Neuron (in vitro differentiated cells): ENCODE measurements at regions not wholly inside any gene's neighbourhood (a gene's known extent, or its start where the extent isn't known, plus 50 kb on each side); places are given as distances from the start of the nearest gene placed in this dataset.

ENCODE experiments used
- H2AFZ ChIP-seq: one replicate; pipeline ENCODE4 v1.6.1; 2013; ENCODE audit warnings: low read depth, mild to moderate bottlenecking, inconsistent platforms, low read length, moderate library complexity
- H3K27me3 ChIP-seq: one replicate; pipeline ENCODE4 v1.6.1; 2013; ENCODE audit warnings: low read length; ENCODE audit not compliant: insufficient read depth
- H3K36me3 ChIP-seq: one replicate; pipeline ENCODE4 v1.6.1; 2013; ENCODE audit warnings: low read length; ENCODE audit not compliant: insufficient read depth
- H3K4me1 ChIP-seq: one replicate; pipeline ENCODE4 v1.6.1; 2013; ENCODE audit warnings: low read length; ENCODE audit not compliant: insufficient read depth
- H3K4me3 ChIP-seq: 2 replicates; pipeline ENCODE4 v1.5.1; 2013; ENCODE audit warnings: mild to moderate bottlenecking, low read length, moderate library complexity
- H3K9me3 ChIP-seq: one replicate; pipeline ENCODE4 v1.6.1; 2013; ENCODE audit warnings: low read length

- no peak overlapping the region for H2AFZ ChIP-seq
- no peaks in the 10 kb centered on the region for H3K27me3 ChIP-seq
- H3K9me3 ChIP-seq = no peaks in the 10 kb centered on the region
- H3K4me3 ChIP-seq = no peak overlapping the region
- no peaks in the 10 kb centered on the region for H3K36me3 ChIP-seq
- peaks cover 10% of the 10 kb centered on the region for H3K4me1 ChIP-seq
Measured at GRCh38 chr5:173781432-173781815, 106.7 kb upstream of the CPEB4 start.

DNA sequence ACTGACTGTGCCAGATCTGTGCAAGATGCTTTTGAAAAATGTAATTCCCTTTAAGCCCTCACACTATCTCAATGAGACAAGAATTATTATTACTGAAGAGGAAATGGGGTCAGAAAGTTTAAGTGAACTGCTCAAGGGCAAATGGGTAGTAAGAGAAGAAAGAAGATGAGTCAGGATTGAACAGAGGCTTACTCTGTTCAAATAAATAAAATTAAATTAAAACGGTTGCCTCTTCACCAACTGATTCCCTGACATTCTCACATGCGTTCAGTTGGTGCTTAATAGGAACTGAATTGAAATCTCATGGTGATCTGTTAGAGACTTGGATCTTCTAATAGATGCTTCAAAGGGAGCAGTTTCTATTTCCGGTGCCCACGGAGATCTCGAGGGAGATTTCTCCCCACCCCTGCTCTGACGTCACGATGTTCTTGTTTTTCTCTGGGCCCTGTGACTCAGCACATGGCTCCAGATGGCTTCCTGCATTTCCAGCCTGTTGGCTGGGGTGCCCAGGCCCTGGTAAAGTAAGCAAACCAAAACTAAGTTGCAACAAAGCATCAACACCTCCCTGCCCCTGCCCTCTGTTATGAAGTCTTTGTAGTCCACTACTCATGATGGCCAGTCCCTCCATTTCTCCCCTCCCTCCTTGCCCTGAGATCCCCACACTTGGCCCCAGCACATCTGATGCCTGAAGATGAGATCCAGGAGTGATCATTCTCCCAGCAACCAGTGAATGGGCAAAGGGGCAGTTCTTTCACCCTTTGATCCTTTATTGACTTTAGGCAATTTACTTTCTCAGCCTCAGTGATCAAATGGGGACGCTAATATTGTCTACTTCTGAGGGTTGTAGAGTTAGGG is 106.1 kb upstream of the CPEB4 start:
- Histone ChIP-seq H2AFZ (no peak overlapping the region), H3K9me3 (no peaks in the 10 kb centered on the region)

DNA sequence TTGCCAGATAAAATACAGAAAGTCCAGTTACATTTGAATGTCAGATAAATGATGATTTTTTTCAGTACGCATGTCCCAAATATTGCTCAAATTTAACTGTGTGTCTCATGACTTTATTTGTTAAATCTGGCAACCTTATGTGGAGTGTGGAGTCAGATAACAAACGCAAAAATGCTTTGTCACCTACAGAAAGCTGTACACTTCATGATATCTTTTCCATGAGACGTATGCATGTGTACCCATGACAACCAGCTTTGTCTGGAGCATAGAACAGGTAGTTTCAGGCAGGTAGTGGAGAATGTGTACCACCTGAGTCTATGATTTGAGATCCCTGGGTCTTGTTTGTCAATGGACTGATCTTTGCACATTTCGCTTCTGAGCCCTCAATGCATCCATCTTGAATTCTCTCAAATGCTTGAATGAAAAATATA is 105.5 kb upstream of the CPEB4 start:
- no peaks in the 10 kb centered on the region for H3K9me3 ChIP-seq
- H3K4me1 ChIP-seq = peaks cover 8% of the 10 kb centered on the region
- H2AFZ ChIP-seq = no peak overlapping the region
- no peaks in the 10 kb centered on the region for H3K27me3 ChIP-seq
- no peaks in the 10 kb centered on the region for H3K36me3 ChIP-seq
- no peak overlapping the region for H3K4me3 ChIP-seq

More for the DNA sequence above, 106.1 kb upstream of the CPEB4 start:
- H3K4me1 ChIP-seq = peaks cover 8% of the 10 kb centered on the region
- no peaks in the 10 kb centered on the region for H3K27me3 ChIP-seq
- no peaks in the 10 kb centered on the region for H3K36me3 ChIP-seq
- H3K4me3 ChIP-seq = no peak overlapping the region

DNA sequence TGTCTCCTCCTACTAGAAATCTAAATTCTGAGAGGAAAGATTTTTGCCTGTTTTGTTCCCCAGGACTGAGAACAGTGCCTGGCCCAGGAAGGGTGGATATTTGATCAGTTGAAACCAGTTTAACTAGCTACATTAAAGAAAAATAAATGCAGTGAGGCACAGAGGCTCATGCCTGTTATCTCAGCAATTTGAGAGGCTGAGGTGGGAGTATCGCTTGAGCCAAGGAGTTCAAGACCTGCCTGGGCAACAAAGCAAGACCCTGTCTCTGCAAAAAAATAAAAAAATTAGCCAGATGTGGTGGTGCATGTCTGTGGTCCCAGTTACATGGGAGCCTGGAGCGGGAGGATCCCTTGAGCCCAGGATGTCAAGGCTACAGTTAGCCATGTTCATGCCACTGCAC is 104.8 kb upstream of the CPEB4 start:
- H3K9me3 ChIP-seq = no peaks in the 10 kb centered on the region
- no peaks in the 10 kb centered on the region for H3K27me3 ChIP-seq
- no peak overlapping the region for H2AFZ ChIP-seq
- H3K4me3 ChIP-seq = no peak overlapping the region
- H3K36me3 ChIP-seq = no peaks in the 10 kb centered on the region
- peaks cover 8% of the 10 kb centered on the region for H3K4me1 ChIP-seq

GRCh38 chr5:173785400-173785799 is 102.7 kb upstream of the CPEB4 start:
- H3K4me3 ChIP-seq = no peak overlapping the region
- H2AFZ ChIP-seq = no peak overlapping the region
- peaks cover 8% of the 10 kb centered on the region for H3K4me1 ChIP-seq
- H3K9me3 ChIP-seq = no peaks in the 10 kb centered on the region
- peaks cover 4% of the 10 kb centered on the region for H3K27me3 ChIP-seq
- no peaks in the 10 kb centered on the region for H3K36me3 ChIP-seq

DNA sequence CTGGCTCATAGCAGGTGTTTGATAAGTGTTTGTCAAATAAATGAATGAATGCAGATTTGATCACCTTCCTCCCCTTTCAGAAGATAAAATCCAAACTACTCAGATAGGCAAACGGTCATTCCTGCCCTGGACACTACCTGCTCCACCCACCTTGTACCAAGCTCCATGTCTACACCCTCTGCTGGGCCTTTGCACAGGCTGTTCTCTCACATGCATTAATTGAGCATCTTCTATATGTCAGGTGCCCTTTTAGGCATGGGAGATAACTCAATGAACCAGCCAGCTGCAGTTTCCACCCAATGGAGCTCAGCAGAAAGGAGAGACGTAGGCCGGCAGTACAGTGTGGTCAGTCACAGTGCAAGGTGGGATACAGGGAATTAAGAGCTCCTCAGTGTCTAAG is 102.3 kb upstream of the CPEB4 start:
- Histone ChIP-seq H3K36me3 (no peaks in the 10 kb centered on the region), H3K4me3 (no peak overlapping the region), H3K27me3 (peaks cover 4% of the 10 kb centered on the region), H3K4me1 (peaks cover 8% of the 10 kb centered on the region), H2AFZ (no peak overlapping the region), H3K9me3 (no peaks in the 10 kb centered on the region)

DNA sequence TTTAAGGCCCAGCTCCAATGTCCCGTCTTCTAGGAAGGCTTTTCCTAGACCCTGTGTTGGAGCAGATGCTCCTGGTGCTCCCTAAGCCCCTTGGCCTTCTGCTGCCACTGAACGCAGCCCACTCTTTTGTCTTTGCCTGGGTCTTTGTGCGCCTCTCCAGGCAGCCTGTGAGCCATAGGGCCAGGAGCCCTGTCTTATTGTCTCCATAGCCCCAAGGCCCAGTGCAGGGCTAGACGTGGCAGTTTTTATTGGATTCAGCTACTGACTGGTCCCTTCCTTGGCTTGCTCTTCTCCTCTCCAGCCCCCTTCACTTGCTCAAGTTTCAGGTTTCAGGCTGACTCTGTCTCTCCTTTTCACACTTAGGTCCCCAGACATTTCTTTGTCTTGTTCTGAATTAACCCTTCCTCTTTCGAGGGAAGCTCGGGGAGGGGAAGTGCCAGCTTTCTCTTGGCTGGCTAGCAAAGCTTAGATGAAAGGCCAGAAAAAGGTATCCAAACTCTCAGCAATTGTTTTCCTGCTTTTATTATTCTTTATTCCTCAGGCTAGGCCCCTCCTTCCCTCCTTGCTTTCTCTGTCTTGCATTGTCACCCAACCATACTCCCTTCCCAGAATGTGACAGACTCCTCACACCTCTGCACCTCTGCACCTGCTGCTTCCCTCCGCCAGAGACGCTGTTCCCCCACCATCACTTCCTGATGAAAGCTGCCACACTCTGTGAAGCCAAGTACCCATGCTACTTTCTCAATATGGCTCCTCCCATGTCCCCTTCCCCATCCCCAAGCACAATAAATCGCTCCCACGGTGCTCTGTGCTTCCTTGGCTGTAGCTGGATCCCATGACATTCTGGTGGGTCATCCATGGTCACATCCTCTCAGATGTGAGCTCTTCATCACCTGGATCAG is 101.6 kb upstream of the CPEB4 start:
- peaks cover 8% of the 10 kb centered on the region for H3K4me1 ChIP-seq
- no peaks in the 10 kb centered on the region for H3K36me3 ChIP-seq
- peaks cover 4% of the 10 kb centered on the region for H3K27me3 ChIP-seq
- no peak overlapping the region for H2AFZ ChIP-seq
- no peaks in the 10 kb centered on the region for H3K9me3 ChIP-seq
- H3K4me3 ChIP-seq = no peak overlapping the region

DNA sequence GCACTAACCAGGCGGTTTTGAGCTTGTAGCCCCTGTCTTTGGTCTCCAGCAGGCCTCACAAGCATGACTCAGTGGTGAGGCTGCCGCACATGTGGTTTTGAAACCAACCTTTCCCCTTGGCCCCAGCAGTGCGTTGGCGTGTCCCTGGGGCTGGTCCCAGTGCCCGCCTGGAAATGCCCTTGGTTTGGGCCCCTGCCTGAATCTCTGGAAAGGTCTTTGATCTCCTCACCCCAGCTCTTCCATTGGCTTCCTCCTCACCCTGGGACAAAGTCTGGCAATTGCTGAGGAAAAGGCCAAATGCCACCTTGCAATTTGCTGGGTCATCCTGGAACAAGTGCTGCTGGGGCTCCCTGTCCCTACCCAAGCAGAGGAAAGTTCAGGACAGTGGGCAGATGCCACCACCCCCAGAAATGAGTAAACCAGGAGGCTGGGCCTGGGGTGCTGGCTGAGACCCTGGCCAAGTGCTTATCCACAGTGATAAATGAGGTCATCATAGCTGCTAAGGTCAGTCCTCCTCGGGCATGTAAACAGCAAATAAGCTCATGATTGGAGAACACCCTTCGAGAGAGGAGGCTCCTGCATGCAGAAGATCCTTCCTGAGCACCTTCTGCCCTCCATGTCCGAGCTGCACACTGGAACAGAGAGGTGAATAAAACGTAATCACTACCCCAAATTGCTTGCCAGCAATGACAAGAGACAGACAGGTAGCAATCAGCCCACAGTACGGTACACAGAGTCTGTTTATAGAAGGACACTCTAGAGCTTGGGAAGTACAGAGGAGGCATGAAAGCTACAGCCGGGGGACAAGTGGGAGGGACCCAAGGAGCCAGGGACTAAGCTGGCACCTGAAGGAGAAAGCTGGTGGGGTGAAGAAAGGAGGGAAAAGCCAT is 98.9 kb upstream of the CPEB4 start:
- Histone ChIP-seq H3K9me3 (no peaks in the 10 kb centered on the region), H3K27me3 (peaks cover 4% of the 10 kb centered on the region), H2AFZ (no peak overlapping the region), H3K4me1 (peaks cover 5% of the 10 kb centered on the region), H3K36me3 (no peaks in the 10 kb centered on the region), H3K4me3 (no peak overlapping the region)

GRCh38 chr5:173790177-173790719 is 97.9 kb upstream of the CPEB4 start:
- H3K4me3 ChIP-seq = no peak overlapping the region
- peaks cover 4% of the 10 kb centered on the region for H3K27me3 ChIP-seq
- H3K9me3 ChIP-seq = no peaks in the 10 kb centered on the region
- no peak overlapping the region for H2AFZ ChIP-seq
- peaks cover 5% of the 10 kb centered on the region for H3K4me1 ChIP-seq
- H3K36me3 ChIP-seq = no peaks in the 10 kb centered on the region

DNA sequence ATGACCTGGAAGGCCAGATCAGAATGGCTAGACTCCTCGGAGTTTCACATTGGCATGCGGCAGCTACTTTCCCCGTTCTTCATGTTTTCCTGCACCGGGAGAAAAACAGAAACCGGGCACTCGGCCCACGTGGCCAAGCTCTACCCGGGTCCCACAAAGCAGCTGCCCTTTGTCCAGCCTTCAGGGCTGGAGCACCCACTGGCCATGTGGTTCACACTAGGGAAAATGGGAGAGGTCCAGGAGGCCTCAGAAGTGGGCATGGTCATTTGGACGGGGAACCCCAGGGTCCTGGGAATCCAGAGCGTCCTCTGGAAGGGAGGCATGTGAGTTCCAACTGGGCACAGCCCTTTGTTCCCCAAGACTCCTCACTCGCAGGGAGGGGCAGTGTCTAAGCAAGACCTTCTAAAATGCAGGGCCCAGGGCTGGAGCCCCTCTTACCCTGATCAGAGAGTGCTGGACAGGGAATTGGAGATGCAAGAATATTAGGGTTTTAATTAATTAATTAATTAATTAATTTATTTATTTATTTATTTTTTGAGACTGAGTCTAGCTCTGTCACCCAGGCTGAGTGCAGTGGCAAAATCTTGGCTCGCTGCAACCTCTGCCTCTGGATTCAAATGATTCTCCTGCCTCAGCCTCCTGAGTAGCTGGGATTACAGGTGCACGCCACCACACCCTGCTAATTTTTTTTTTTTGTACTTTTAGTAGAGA is 97.2 kb upstream of the CPEB4 start:
- no peaks in the 10 kb centered on the region for H3K36me3 ChIP-seq
- H3K4me1 ChIP-seq = peaks cover 5% of the 10 kb centered on the region
- no peak overlapping the region for H2AFZ ChIP-seq
- H3K4me3 ChIP-seq = no peak overlapping the region
- peaks cover 4% of the 10 kb centered on the region for H3K27me3 ChIP-seq
- H3K9me3 ChIP-seq = no peaks in the 10 kb centered on the region

DNA sequence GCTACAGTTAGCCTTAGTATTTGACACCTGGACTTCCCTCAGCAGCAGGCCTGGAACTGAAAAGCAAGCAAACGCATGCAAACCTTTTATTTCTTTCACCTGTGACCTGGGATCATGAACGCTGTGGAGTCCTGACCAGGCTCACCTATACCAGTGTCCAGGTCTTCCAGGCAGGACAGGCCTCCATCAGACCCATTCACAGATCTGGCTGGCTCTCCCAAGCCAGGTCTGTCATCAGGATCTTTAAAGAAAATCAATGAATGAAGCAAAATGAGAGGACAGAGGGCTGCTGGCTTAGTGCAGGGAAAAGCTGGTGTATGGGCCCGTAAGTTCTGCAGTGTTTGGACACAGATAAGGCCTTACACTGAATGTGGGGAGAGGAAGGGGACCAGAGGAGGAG is 96.3 kb upstream of the CPEB4 start:
- Histone ChIP-seq H3K4me1 (no peaks in the 10 kb centered on the region), H3K4me3 (no peak overlapping the region), H3K36me3 (no peaks in the 10 kb centered on the region), H2AFZ (no peak overlapping the region), H3K27me3 (peaks cover 4% of the 10 kb centered on the region), H3K9me3 (no peaks in the 10 kb centered on the region)
